ENCODE measurements at regions not wholly inside any gene's neighbourhood (a gene's known extent, or its start where the extent isn't known, plus 50 kb on each side); places are given as distances from the start of the nearest gene placed in this dataset.

GRCh38 chr6:90669420-90669819 is 82.5 kb upstream of the MAP3K7 start:
- TF ChIP-seq POLR2AphosphoS5 (IDR thresholded peaks at IDR 0.05; ENCODE audit: insufficient read depth in 1 of 2, low read depth in 1 of 2) = no peak
- TF ChIP-seq CTCF (IDR thresholded peaks at IDR 0.05) = no peak
- no peak for TF ChIP-seq POLR2A (IDR thresholded peaks at IDR 0.05)
